ENCODE measurements at regions not wholly inside any gene's neighbourhood (a gene's known extent, or its start where the extent isn't known, plus 50 kb on each side); places are given as distances from the start of the nearest gene placed in this dataset.

DNA sequence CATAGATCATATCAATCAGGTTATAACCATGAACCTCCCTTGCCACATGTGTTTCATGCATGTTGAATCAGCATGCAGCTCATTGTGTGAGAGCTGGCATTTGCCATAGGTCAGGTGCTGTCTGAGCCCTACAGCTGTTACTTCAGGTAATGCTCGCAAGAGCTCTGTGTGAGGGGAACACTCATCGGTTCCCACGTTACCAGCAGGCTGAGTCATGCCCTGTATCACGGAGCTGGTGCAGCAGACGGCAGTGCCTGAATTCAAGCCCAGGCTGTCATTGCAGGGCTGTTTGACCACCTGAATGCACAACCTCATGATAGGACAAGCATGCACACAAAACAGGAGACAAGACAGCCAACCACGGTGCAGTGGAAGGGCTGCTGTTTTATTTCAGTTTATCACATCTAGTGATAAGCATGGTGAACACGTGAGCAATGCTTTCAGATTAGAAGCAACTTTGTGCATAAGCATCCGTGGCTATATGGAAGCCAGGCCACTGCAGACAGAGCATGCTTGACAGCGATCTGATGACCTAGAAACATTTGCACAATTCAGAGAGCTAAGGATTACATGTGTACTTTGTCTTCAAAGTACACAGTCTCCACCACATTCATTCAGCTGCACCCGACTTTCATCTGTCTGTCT lies 56.4 kb upstream of the PFKP start:
- TF ChIP-seq, protein P1, sequence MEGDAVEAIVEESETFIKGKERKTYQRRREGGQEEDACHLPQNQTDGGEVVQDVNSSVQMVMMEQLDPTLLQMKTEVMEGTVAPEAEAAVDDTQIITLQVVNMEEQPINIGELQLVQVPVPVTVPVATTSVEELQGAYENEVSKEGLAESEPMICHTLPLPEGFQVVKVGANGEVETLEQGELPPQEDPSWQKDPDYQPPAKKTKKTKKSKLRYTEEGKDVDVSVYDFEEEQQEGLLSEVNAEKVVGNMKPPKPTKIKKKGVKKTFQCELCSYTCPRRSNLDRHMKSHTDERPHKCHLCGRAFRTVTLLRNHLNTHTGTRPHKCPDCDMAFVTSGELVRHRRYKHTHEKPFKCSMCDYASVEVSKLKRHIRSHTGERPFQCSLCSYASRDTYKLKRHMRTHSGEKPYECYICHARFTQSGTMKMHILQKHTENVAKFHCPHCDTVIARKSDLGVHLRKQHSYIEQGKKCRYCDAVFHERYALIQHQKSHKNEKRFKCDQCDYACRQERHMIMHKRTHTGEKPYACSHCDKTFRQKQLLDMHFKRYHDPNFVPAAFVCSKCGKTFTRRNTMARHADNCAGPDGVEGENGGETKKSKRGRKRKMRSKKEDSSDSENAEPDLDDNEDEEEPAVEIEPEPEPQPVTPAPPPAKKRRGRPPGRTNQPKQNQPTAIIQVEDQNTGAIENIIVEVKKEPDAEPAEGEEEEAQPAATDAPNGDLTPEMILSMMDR (IDR thresholded peaks at IDR 0.05): no peak
- no peak for TF ChIP-seq POLR2A (IDR thresholded peaks at IDR 0.05)

All from right lobe of liver (tissue), 4 donors.